ENCODE measurements at regions not wholly inside any gene's neighbourhood (a gene's known extent, or its start where the extent isn't known, plus 50 kb on each side); places are given as distances from the start of the nearest gene placed in this dataset.

DNA sequence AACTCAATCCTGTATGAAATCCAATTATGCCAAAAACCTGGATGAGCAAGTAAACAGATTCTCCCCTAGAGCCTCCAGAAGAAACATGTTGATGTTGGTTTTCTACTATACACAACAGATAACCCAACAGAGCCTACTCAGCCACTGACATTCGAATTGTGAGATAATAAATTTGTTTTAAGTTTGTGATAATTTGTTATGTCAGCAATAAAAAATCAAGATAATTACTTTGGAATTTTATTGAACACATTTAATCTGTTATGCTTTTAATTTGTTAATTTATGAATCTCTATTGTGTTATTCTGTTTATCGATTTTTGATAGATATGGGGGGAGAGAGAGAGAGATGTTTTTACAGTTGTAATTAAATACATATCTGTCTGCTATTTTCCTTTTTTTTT lies 1016.1 kb upstream of the PCDH7 start:
- FAIRE-seq = no peak
- dilution Hi-C loops (cut with MboI; ENCODE audit: extremely low pct_ligation_motif_present, low sequenced_read_pairs) = no loop called here

More for the DNA sequence above, 1016.1 kb upstream of the PCDH7 start:
- H3K36me3 ChIP-seq (ENCODE audit: control insufficient read depth in 2 of 2, extremely low read depth in 1 of 2, insufficient read depth in 2 of 2, low read length in 2 of 2) = no peaks in the 10 kb centered on the region
- no peak for DNase-seq (ENCODE audit: low read depth, low spot score)
- H3K9me1 ChIP-seq (replicated peaks; ENCODE audit: control insufficient read depth, extremely low read depth, insufficient read depth, low read length) = no peaks in the 10 kb centered on the region
- H3K4me1 ChIP-seq (ENCODE audit: control insufficient read depth, extremely low read depth, insufficient read depth, low read length) = no peaks in the 10 kb centered on the region
- TF ChIP-seq JUN (IDR thresholded peaks at IDR 0.05; ENCODE audit: borderline replicate concordance, insufficient read depth, insufficient read length, low read depth) (no peak), POLR2AphosphoS5 (IDR thresholded peaks at IDR 0.05; ENCODE audit: insufficient read depth, low read depth, low read length) (no peak), MYC (IDR thresholded peaks at IDR 0.05; ENCODE audit: low read depth, low read length) (no peak), POLR2A (IDR thresholded peaks at IDR 0.05; ENCODE audit: low read depth, low read length) (no peak), GATA2 (IDR thresholded peaks at IDR 0.05; ENCODE audit: insufficient read depth, insufficient read length, low read depth, low read length) (no peak), FOS (IDR thresholded peaks at IDR 0.05; ENCODE audit: borderline replicate concordance, insufficient read depth, low read length) (no peak), EZH2 (IDR thresholded peaks at IDR 0.05; ENCODE audit: borderline replicate concordance, low read depth, low read length, severe bottlenecking) (no peak)
- TF ChIP-seq, protein P1, sequence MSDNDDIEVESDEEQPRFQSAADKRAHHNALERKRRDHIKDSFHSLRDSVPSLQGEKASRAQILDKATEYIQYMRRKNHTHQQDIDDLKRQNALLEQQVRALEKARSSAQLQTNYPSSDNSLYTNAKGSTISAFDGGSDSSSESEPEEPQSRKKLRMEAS (IDR thresholded peaks at IDR 0.05; ENCODE audit: insufficient read depth, insufficient read length) = no peak
- TF ChIP-seq, protein P2, sequence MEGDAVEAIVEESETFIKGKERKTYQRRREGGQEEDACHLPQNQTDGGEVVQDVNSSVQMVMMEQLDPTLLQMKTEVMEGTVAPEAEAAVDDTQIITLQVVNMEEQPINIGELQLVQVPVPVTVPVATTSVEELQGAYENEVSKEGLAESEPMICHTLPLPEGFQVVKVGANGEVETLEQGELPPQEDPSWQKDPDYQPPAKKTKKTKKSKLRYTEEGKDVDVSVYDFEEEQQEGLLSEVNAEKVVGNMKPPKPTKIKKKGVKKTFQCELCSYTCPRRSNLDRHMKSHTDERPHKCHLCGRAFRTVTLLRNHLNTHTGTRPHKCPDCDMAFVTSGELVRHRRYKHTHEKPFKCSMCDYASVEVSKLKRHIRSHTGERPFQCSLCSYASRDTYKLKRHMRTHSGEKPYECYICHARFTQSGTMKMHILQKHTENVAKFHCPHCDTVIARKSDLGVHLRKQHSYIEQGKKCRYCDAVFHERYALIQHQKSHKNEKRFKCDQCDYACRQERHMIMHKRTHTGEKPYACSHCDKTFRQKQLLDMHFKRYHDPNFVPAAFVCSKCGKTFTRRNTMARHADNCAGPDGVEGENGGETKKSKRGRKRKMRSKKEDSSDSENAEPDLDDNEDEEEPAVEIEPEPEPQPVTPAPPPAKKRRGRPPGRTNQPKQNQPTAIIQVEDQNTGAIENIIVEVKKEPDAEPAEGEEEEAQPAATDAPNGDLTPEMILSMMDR (IDR thresholded peaks at IDR 0.05; ENCODE audit: extremely low read depth in 1 of 2, insufficient read depth in 1 of 2, low read depth in 1 of 2, low read length in 2 of 2) = no peak
- no peak overlapping the region for H3K27ac ChIP-seq (ENCODE audit: insufficient read depth, low read depth, low read length)
- no peak overlapping the region for H2AFZ ChIP-seq (ENCODE audit: low read depth, low read length)
- no peak overlapping the region for H3K9ac ChIP-seq (replicated peaks; ENCODE audit: extremely low read depth, insufficient read depth, low read length)
- H3K4me3 ChIP-seq (replicated peaks in 1 of 3; ENCODE audit: insufficient read depth in 1 of 3, low read depth in 1 of 3, low read length in 3 of 3) = no peak overlapping the region
- ChIA-PET POLR2A (no interaction called here), CTCF (no interaction called here)
- no peaks in the 10 kb centered on the region for H3K27me3 ChIP-seq (ENCODE audit: control insufficient read depth in 2 of 2, insufficient read depth in 2 of 2, low read length in 2 of 2)
- no TSS peak for BruUV-seq (replicated peaks)
- no peak overlapping the region for H3K4me2 ChIP-seq (ENCODE audit: insufficient read depth, low read length)
- H3K79me2 ChIP-seq (ENCODE audit: control insufficient read depth, insufficient read depth, low read length) = no peaks in the 10 kb centered on the region
- intact Hi-C loops (cut with micrococcal nuclease) = no loop called here
- H3K9me3 ChIP-seq (replicated peaks; ENCODE audit: control insufficient read depth, insufficient read depth, low read length) = no peaks in the 10 kb centered on the region
- no peaks in the 10 kb centered on the region for H4K20me1 ChIP-seq (replicated peaks; ENCODE audit: control insufficient read depth, extremely low read depth, insufficient read depth, low read length)

Data from endothelial cell of umbilical vein (primary cell).